GM19035 (cell line): ENCODE measurements at regions not wholly inside any gene's neighbourhood (a gene's known extent, or its start where the extent isn't known, plus 50 kb on each side); places are given as distances from the start of the nearest gene placed in this dataset.
"Not testable (repeated sequence)": the region's sequence is repeated elsewhere in the genome, so short reads cannot be mapped to it uniquely, and the experiment has no call there.

ENCODE experiments used
- ATAC-seq: cut with Tn5 transposase; IDR thresholded peaks from one replicate; pipeline ENCODE4 v1.9.1; 2021; ENCODE audit not compliant: unreplicated experiment

DNA sequence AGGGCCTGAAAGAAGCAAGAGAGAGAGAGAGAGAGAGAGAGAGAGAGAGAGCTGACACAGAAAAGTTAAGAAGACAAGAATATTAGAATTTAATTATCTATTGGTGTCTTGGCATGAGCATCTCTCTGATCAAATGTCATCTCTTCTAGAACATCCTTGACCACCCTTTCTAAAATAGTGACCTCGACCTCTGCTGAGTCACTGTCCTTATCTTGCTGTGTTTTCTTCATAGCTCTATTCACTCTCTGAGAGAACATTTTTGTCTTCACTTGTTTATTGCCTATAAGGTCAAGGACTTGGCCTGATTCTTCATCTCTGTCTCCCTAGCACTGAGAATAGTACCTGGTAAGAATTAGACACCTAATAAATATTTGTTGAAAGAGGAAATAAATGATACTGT lies 383.8 kb upstream of the RPS23 start:
- ATAC-seq: no peak

DNA sequence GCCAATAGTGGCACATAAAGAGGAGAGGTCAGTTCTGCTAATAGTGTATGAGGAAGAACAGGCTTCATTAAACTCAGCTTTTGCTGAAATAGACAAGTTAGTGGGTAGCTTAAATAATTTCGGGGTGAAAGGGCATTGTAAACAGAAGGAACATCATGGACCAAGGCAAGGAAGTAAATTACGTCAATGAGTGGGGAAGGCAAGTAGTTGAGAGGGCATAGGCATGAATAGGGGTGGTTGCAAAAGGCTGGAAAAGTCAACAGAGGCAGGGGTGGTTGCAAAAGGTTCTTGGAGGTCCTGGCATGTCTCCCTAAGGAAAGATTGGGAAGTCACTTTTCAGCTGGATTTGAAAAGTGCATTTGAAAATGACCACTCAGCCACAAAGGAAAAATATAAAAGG lies 383.3 kb upstream of the RPS23 start:
- ATAC-seq: no peak

GRCh38 chr5:82659115-82659514 lies 381.0 kb upstream of the RPS23 start:
- no peak for ATAC-seq

DNA sequence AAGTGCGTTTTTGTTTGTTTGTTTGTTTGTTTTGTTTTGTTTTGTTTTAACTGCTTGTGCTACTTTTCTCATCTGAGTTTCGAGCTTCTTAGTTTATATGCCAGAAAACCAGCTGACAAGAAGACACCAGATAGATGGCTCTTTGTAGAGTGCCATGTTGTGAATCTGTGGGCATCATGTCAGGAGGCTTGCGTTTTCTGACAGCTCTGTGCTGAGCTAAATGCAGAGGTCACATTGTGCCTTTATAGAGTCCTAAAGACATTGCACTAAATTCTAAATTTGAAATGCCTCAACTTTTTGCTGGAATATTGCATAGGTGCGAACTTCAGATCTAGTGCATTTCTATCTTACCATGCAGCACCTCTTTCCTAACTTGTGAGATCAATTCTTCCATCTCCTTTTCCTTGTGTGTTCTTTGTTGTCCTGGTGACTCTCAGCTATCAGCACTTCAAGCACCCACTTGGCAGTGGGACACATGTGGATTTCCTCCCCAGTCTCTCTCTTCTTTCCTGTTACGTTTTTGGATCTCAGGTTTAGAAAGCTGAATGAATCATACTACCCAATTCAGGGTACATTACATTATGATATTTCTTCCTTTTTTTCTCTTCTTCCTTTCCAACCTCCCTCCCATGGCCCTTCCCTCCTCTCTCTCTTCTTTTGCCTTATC lies 379.0 kb upstream of the RPS23 start:
- no peak for ATAC-seq

GRCh38 chr5:82656341-82656761 lies 378.2 kb upstream of the RPS23 start:
- no peak for ATAC-seq

DNA sequence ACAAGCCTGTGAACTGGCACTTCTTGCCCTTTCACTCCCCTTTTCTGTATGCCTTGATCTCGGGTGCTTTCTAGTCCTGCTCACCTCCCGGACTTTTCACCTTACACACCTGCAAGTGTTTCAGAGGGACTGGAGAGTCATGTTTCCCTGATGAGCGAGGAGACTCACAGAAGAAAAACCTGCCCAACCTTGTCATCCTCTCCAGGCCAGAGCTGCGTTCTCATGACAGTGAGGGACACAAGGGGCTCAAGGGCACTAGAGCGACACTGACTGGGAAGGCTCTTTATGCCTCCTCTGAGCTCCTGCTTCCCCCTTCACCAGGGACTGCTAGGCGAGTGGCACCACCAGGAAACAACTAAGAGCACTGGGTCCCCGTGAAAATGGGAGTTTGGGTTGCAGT lies 376.9 kb upstream of the RPS23 start:
- no peak for ATAC-seq

GRCh38 chr5:82649943-82650342 lies 371.8 kb upstream of the RPS23 start:
- ATAC-seq: no peak

DNA sequence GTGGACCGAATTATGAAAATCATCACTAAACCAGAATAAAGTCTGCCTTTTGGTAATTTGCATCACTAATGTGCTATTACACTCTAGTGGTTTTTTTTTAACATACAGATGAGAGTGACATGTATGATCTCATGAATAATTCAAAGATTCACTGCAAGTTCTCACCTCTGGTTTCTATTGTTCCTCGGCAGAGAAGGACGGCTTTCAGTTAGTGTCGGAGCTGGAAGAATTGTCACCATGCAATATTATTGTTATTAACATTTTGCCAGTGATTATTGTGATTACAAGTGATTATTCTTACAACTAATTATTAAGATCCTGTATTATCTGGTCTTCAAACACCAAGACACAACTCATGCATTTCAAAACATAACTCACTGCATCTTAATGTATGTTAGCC lies 366.6 kb upstream of the RPS23 start:
- ATAC-seq: no peak

GRCh38 chr5:82644229-82644628 lies 366.1 kb upstream of the RPS23 start:
- no peak for ATAC-seq

DNA sequence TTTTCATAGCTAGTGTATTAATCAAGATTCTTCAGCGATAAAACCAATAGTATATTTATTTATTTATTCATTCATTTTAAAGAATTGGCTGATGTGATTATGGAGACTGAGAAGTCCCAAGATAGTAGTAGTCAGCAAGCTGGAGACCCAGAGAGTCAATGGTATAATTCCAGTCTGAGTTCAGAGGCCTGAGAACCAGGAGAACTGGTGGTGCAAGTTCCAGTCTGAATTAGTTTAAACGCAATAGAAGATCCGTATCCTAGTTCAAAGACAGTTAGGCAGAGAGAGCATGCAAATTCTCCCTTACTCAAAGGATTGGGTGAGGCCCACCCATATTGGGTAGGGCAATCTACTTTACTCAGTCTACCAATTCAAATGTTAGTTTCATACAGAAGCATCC lies 364.2 kb upstream of the RPS23 start:
- ATAC-seq: no peak

DNA sequence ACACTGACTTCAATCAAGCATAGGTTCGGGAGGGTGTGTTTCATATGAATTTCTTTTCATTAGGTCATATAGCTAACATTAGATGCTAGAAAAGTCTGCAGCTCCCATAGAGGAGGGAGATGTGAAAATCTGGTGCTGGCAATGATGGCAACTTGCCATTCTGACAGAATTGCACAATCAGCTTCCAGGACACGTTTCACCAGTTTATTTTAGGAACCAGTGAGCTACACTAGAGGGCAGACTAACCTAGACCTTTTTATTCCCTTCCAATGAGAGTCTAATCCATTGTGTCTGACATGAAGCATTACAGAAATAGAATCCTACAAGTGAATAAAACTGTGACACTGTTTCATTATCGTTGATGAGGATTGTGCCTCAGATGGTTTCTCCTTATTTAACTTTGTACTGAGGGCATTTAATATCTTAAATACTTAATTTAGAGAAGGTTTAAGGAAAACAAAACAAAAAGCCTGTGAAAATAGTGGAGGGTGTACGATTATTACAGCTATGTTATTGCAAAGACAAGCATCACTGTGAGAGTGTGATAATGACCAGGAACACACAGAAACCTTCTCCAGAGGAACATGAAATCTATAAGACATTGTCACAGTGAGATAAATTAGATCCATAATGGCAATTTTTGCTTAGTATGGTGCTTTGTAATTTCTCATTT lies 363.3 kb upstream of the RPS23 start:
- peak; percentile 86 for ATAC-seq

GRCh38 chr5:82640916-82641315 lies 362.8 kb upstream of the RPS23 start:
- ATAC-seq: no peak

DNA sequence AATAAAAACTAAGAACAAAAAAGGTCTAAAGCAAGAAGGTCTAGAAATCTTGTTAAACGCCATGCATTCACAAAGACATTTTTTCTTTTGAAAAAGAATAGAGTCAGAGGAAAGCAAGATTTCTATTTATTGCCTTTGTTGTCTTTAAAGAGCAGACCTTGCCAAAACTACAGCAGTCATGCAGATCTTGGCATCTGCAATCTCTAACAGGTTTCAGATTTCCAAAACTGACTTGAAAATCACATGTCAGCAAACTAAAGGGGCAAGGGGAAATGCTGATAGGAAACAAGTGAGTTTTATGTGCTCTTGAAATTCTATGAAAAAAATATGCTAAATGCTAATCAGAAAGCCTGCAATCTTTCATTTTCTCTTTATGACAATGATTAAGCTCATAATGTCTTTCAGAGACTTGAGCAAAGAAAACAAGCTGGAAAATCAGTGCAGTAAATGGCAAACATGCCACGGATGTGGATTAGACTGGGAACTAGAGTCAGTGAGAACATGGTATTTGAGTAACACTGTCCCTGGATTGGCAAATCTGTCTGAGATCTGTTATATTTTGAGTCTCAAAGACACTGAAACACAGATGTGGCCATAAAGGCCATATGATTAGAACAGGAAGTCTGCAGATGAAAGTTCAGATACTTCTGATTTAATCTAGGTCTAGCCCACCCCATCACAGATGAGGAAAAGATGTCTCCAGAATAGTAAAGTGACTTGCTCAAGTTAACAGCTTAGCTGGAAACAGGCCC lies 361.4 kb upstream of the RPS23 start:
- ATAC-seq: no peak

DNA sequence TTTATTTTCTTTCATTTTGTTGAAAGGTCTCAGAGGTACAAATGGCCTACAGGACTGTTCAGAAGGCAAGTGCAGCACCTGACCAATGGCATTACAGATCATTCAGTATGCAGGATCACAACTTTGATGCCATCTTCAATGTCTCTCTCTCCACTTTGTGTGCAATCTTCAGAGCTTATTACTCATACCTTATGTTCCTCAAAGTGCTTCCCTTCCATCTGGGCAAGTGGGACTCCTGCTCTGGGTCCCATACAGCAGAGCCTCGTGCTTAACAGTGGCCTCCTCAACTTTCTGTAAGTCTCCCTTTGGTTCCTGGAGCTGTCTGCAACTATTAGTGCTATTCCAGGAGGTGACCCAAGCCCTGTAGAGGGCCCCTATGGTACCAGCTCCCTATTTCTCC lies 358.4 kb upstream of the RPS23 start:
- no peak for ATAC-seq

GRCh38 chr5:82635561-82636288 lies 357.6 kb upstream of the RPS23 start:
- no peak for ATAC-seq

DNA sequence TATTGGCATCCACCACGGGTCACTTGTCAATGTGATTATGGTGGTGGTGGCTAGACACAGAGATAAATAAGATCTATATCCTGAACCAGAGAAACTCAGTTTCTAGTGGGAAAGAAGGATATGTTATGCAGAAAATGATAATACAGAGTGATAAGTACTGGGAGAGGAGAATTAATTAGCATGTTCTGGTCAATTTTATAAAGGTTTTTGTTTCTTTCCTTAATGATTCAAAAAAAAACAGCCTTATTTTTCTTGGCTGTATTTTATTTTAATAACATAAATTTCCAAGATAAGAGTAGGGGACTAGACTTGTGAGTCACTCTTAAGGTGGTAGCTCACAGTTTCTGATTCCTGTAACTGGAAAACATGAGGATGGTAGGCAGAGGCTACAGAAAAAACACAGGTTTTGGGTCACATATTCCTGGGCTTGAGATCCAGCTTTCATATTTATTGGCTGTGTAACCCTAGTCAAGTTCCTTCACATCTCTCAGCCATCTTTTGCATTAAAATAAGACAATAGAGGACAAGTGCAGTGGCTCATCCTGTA lies 350.3 kb upstream of the RPS23 start:
- ATAC-seq: no peak

DNA sequence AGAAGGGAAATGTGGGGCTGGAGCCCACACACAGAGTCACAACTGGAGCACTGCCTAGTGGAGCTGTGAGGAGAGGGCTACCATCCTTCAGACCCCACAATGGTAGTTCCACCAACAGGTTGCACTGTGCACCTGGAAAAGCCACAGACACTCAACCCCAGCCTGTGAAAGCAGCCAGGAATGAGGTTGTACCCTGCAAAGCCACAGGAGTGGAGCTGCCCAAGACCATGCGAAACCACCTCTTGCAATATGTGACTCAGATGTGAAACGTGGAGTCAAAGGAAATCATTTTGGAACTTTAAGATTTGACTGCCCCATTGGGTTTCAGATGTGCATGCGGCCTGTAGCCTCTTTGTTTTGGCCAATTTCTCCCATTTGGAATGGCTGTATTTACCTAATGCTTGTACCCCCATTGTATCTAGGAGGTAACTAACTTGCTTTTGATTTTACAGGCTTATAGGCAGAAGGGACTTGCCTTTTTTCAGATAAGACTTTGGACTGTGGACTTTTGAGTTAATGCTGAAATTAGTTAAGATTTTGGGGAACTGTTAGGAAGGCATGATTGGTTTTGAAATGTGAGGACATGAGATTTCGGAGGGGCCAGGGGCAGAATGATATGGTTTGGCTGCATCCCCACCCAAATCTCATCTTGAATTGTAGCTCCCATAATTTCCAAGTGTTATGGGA lies 348.9 kb upstream of the RPS23 start:
- ATAC-seq: not testable (repeated sequence)

GRCh38 chr5:82626012-82626411 lies 347.9 kb upstream of the RPS23 start:
- ATAC-seq: not testable (repeated sequence)

- ATAC-seq: no peak
Observed at GRCh38 chr5:82624062-82624461, 345.9 kb upstream of the RPS23 start.

DNA sequence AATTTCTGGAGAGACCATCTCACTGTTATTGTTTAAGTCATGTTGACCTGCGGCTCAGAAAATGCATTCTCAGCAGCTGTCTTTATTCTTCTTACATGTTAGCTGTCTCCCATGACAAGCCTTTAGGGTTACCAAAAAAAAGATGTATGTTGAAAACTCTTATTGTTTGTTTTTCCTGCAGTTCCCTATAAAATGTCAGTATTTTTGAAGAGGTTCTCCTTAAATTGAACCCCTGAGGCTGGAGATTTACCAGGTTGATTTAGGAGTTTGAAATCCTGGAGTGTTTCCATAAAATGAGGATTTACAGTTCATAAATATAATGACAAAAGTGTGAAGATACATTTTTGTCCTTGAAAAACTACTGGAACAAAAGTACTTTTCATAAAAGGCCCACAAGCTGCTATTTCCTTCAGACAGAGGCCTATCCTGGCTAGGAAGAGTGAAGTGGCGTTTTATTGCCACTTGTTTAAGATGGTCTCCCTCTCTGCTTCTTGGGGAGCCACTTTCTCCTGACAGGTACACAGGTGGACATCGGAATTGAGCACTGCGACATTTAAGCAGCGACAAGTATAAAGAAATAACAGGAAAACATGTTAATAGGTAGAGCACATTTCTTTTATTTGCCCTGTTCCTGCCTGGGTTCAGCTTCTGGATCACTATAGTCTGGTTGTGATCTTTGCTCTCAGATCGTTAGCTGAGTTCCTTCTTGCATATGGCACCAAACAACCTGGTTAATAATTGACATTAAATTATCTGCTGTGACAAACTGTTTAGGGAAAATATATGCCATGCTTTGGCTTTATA lies 344.8 kb upstream of the RPS23 start:
- ATAC-seq: no peak
